ENCODE measurements at regions not wholly inside any gene's neighbourhood (a gene's known extent, or its start where the extent isn't known, plus 50 kb on each side); places are given as distances from the start of the nearest gene placed in this dataset.

DNA sequence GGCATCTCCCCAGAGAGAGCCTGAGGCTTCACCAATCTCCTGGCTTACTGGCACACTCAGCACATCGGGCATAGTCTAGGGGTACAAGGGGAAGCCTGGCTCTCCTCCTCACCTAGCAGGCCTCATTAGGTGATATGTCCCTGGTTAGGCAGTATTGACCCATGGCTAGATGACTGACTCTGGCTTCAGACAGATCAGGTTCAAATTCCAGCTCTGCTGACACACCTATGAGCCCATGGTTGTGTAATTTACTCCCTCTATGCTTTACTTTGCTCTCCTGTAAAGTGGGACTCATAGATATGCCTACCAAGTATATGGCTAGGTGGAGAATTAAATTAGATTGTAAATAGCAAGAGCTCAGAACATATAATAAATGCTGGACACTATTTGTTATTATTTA is 157.3 kb upstream of the IRX3 start:
- Histone ChIP-seq H3K4me3 (no peak overlapping the region), H3K27ac (no peak overlapping the region)
- no peak for DNase-seq (ENCODE audit: low spot score)
- TF ChIP-seq, protein P1, sequence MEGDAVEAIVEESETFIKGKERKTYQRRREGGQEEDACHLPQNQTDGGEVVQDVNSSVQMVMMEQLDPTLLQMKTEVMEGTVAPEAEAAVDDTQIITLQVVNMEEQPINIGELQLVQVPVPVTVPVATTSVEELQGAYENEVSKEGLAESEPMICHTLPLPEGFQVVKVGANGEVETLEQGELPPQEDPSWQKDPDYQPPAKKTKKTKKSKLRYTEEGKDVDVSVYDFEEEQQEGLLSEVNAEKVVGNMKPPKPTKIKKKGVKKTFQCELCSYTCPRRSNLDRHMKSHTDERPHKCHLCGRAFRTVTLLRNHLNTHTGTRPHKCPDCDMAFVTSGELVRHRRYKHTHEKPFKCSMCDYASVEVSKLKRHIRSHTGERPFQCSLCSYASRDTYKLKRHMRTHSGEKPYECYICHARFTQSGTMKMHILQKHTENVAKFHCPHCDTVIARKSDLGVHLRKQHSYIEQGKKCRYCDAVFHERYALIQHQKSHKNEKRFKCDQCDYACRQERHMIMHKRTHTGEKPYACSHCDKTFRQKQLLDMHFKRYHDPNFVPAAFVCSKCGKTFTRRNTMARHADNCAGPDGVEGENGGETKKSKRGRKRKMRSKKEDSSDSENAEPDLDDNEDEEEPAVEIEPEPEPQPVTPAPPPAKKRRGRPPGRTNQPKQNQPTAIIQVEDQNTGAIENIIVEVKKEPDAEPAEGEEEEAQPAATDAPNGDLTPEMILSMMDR (IDR thresholded peaks at IDR 0.05) = no peak

DNA sequence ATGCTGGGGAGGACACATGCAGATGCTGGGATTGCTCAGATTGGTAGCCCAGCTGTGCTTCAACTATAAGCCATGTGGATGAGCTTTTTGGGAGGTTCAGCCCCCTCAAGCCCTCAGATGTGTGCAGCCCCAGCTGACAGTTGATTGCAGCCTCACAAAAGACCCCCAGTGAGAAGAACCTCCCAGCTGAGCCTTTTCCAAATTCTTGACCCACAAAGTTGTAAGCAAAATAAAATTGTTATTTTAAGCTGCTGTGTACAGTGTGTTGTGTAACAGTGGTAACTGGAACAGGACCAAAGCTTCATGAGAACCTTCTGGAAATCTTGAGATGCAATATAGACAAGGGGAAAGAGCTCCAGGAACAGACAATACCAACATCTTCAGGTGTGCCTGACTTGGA is 156.8 kb upstream of the IRX3 start:
- no peak overlapping the region for H3K4me3 ChIP-seq
- DNase-seq (ENCODE audit: low spot score) = no peak
- no peak overlapping the region for H3K27ac ChIP-seq
- TF ChIP-seq, protein P1 (IDR thresholded peaks at IDR 0.05) = no peak

DNA sequence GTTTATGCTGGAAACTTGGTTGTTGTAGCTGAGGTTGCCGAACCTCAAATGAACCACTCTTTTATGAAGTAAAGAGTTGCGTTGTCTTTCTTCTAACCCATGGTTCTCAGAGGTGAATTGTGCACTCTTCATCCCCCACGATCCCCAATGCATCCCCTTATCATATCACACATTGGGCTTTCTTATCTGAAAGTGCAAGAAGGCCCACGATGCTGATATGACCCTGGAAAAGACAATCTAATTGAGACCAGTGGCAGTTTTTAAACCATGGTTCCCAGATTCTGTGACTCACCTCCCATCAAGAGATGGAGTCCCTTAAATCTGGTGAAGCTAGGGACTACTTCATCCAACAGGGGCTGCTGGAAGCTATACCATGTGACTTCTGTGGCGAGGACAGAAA is 156.3 kb upstream of the IRX3 start:
- TF ChIP-seq, protein P1 (IDR thresholded peaks at IDR 0.05) = no peak
- no peak for DNase-seq (ENCODE audit: low spot score)
- Histone ChIP-seq H3K4me3 (no peak overlapping the region), H3K27ac (no peak overlapping the region)

DNA sequence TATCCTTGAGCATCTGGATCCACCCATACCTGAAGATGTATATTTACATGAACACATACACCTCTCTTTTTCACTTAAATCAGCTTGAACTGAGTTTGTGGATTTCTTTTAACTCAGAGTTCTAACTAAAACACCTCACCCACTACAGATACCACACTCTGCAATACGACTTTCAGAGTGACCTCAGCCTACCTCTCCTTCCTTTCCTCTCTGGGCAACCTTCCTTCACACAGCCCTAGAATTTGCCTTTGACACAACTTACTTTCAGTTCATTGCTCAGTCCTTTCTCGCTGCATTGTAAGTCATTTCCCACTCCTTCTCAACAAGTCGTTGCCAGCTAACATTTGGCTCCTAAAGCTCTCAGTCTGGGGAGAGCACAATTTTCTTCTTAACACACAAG is 151.9 kb upstream of the IRX3 start:
- Histone ChIP-seq H3K4me3 (no peak overlapping the region), H3K27ac (no peak overlapping the region)
- no peak for DNase-seq (ENCODE audit: low spot score)
- TF ChIP-seq, protein P1 (IDR thresholded peaks at IDR 0.05) = no peak

DNA sequence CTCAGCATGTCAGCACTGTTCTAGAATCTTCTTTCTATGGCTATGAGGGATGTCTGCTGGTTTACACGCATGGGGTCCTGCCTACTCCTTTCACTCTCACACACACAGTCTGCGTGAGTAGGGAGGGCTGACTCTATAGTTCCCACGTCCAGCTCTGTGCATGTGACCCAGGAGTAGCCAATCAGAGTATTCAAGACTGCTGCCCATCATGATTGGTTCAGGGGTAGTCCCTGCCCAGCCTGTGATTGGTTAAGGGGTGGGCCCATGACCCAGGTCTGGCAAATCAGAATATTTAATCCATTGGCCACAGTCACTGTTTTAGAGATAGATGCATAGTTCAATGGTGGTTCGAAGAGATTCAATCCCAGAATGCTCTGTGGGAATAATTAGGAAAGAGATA is 151.3 kb upstream of the IRX3 start:
- no peak for DNase-seq (ENCODE audit: low spot score)
- TF ChIP-seq, protein P1 (IDR thresholded peaks at IDR 0.05) = no peak
- Histone ChIP-seq H3K27ac (no peak overlapping the region), H3K4me3 (no peak overlapping the region)

DNA sequence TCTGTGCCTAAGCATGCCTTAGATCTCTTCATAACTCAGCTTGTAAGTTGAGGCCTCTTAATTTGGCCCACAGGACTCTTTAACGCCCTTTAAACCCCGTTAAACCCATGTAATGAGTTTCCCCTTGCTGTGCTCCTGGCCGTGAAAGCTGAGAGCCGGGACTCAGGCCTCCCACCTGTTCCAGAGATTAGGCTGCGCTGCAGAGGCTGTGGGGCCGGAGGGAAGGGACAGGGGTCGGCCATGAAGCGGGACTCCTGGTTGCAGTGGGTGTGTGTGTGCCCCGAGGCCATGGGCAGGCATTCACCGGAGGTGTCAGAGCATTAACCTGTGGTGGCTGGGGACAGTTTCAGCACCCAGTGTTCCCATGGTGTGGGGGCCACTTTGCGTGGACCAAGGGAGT is 150.8 kb upstream of the IRX3 start:
- no peak overlapping the region for H3K27ac ChIP-seq
- H3K4me3 ChIP-seq = no peak overlapping the region
- TF ChIP-seq, protein P1 (IDR thresholded peaks at IDR 0.05) = no peak
- no peak for DNase-seq (ENCODE audit: low spot score)

DNA sequence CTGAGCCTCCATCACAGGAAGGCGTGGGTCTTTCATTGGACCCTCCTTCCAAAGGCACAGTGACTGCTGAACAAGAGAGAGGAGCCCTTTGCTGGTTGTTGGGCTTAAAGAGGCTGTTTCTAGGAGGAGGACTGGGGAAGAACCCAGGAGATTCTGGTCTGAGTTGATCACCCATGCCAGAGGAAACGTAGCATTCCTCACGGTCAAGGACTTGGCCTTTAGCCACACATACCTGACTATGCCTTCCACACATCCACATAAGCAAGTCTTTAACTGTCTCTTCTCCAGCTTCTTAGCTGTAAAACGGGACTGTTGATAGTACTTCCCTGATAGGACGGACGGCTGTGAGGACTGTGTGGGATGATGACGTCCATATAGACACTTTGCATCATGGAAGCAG is 149.8 kb upstream of the IRX3 start:
- Histone ChIP-seq H3K4me3 (no peak overlapping the region), H3K27ac (no peak overlapping the region)
- TF ChIP-seq, protein P1 (IDR thresholded peaks at IDR 0.05) = no peak
- no peak for DNase-seq (ENCODE audit: low spot score)

All from coronary artery (tissue), 2 donors.